Lower leg skin (tissue), 3 donors: ENCODE measurements at regions not wholly inside any gene's neighbourhood (a gene's known extent, or its start where the extent isn't known, plus 50 kb on each side); places are given as distances from the start of the nearest gene placed in this dataset.

Source experiments
- CTCF ChIP-seq, 3 donors: fragments of 450-650 bp; IDR thresholded peaks; one replicate each; pipeline ENCODE4 v1.5.1; 2016; ENCODE audit warnings: antibody characterized with exemption in 3 of 3, mild to moderate bottlenecking in 3 of 3, moderate library complexity in 2 of 3
- POLR2A ChIP-seq, 2 donors: fragments of 450-650 bp; IDR thresholded peaks; one replicate each; pipeline ENCODE4 v1.6.1; 2016 to 2017; ENCODE audit warnings: antibody characterized with exemption in 2 of 2, mild to moderate bottlenecking in 1 of 2, moderate library complexity in 1 of 2

GRCh38 chr3:82392203-82392775 is 630.8 kb upstream of the GBE1 start:
- TF ChIP-seq CTCF (IDR thresholded peaks at IDR 0.05) (no peak), POLR2A (IDR thresholded peaks at IDR 0.05) (no peak)
